GM19035 (cell line): ENCODE measurements at regions not wholly inside any gene's neighbourhood (a gene's known extent, or its start where the extent isn't known, plus 50 kb on each side); places are given as distances from the start of the nearest gene placed in this dataset.
"Not testable (repeated sequence)": the region's sequence is repeated elsewhere in the genome, so short reads cannot be mapped to it uniquely, and the experiment has no call there.

Experiments
- ATAC-seq: cut with Tn5 transposase; IDR thresholded peaks from one replicate; pipeline ENCODE4 v1.9.1; 2021; ENCODE audit not compliant: unreplicated experiment

- no peak for ATAC-seq
Observed at GRCh38 chr2:2620604-2621003, 289.5 kb upstream of the MYT1L start.

- ATAC-seq, result no peak
Observed at GRCh38 chr2:2619995-2620394, 288.9 kb upstream of the MYT1L start.

- ATAC-seq, result no peak
Observed at GRCh38 chr2:2614452-2614851, 283.4 kb upstream of the MYT1L start.

- ATAC-seq, result peak; percentile 98
Observed at GRCh38 chr2:2613279-2614199, 282.5 kb upstream of the MYT1L start.

GRCh38 chr2:2610751-2611150 is 279.7 kb upstream of the MYT1L start:
- no peak for ATAC-seq

GRCh38 chr2:2600366-2600765 is 269.3 kb upstream of the MYT1L start:
- ATAC-seq, result no peak

GRCh38 chr2:2599441-2599840 is 268.4 kb upstream of the MYT1L start:
- no peak for ATAC-seq

- ATAC-seq, result no peak
Observed at GRCh38 chr2:2597712-2598111, 266.6 kb upstream of the MYT1L start.

- ATAC-seq, result no peak
Observed at GRCh38 chr2:2591542-2591940, 260.5 kb upstream of the MYT1L start.

- ATAC-seq, result no peak
Observed at GRCh38 chr2:2590841-2591541, 259.9 kb upstream of the MYT1L start.

GRCh38 chr2:2590141-2590540 is 259.1 kb upstream of the MYT1L start:
- ATAC-seq, result no peak

- ATAC-seq, result no peak
Observed at GRCh38 chr2:2588777-2589176, 257.7 kb upstream of the MYT1L start.

- ATAC-seq, result no peak
Observed at GRCh38 chr2:2587354-2587753, 256.3 kb upstream of the MYT1L start.

GRCh38 chr2:2586931-2587330 is 255.9 kb upstream of the MYT1L start:
- ATAC-seq, result no peak

GRCh38 chr2:2586068-2586776 is 255.1 kb upstream of the MYT1L start:
- no peak for ATAC-seq

GRCh38 chr2:2582998-2583545 is 252.0 kb upstream of the MYT1L start:
- no peak for ATAC-seq

- no peak for ATAC-seq
Observed at GRCh38 chr2:2581331-2582159, 250.5 kb upstream of the MYT1L start.

GRCh38 chr2:2580841-2581240 is 249.8 kb upstream of the MYT1L start:
- not testable (repeated sequence) for ATAC-seq

- no peak for ATAC-seq
Observed at GRCh38 chr2:2580341-2580740, 249.3 kb upstream of the MYT1L start.

GRCh38 chr2:2579814-2580213 is 248.7 kb upstream of the MYT1L start:
- no peak for ATAC-seq
